ENCODE measurements at regions not wholly inside any gene's neighbourhood (a gene's known extent, or its start where the extent isn't known, plus 50 kb on each side); places are given as distances from the start of the nearest gene placed in this dataset.

GRCh38 chr3:111470032-111470431 lies 72.0 kb upstream of the CD96 start:
- TF ChIP-seq CTCF (IDR thresholded peaks at IDR 0.05; ENCODE audit: low read depth, low read length), result no peak
- DNase-seq (ENCODE audit: extremely low read depth, low read depth), result no peak

- no peak for DNase-seq (ENCODE audit: extremely low read depth, low read depth)
Measured at GRCh38 chr3:111471831-111472230, 70.2 kb upstream of the CD96 start.

GRCh38 chr3:111472556-111472955 lies 69.4 kb upstream of the CD96 start:
- DNase-seq (ENCODE audit: extremely low read depth, low read depth), result no peak
- no peak for TF ChIP-seq CTCF (IDR thresholded peaks at IDR 0.05; ENCODE audit: low read depth, low read length)

More at GRCh38 chr3:111471831-111472230, 70.2 kb upstream of the CD96 start:
- TF ChIP-seq CTCF (IDR thresholded peaks at IDR 0.05; ENCODE audit: low read depth, low read length), result no peak

- no peak for DNase-seq (ENCODE audit: extremely low read depth, low read depth)
- TF ChIP-seq CTCF (IDR thresholded peaks at IDR 0.05; ENCODE audit: low read depth, low read length), result no peak
Measured at GRCh38 chr3:111473550-111473949, 68.4 kb upstream of the CD96 start.

- no peak for DNase-seq (ENCODE audit: extremely low read depth, low read depth)
- no peak for TF ChIP-seq CTCF (IDR thresholded peaks at IDR 0.05; ENCODE audit: low read depth, low read length)
Measured at GRCh38 chr3:111476701-111477100, 65.3 kb upstream of the CD96 start.

- no peak for TF ChIP-seq CTCF (IDR thresholded peaks at IDR 0.05; ENCODE audit: low read depth, low read length)
Measured at GRCh38 chr3:111480091-111480490, 61.9 kb upstream of the CD96 start.

GRCh38 chr3:111481551-111481950 lies 60.4 kb upstream of the CD96 start:
- no peak for TF ChIP-seq CTCF (IDR thresholded peaks at IDR 0.05; ENCODE audit: low read depth, low read length)
- DNase-seq (ENCODE audit: extremely low read depth, low read depth), result no peak

More at GRCh38 chr3:111480091-111480490, 61.9 kb upstream of the CD96 start:
- DNase-seq (ENCODE audit: extremely low read depth, low read depth), result no peak

Measured in AG09319 (cell line).